Lower leg skin (tissue), 3 donors: ENCODE measurements at regions not wholly inside any gene's neighbourhood (a gene's known extent, or its start where the extent isn't known, plus 50 kb on each side); places are given as distances from the start of the nearest gene placed in this dataset.

Experiments used
- CTCF ChIP-seq, 3 donors: fragments of 450-650 bp; IDR thresholded peaks; one replicate each; pipeline ENCODE4 v1.5.1; 2016; ENCODE audit warnings: antibody characterized with exemption in 3 of 3, mild to moderate bottlenecking in 3 of 3, moderate library complexity in 2 of 3
- POLR2A ChIP-seq, 2 donors: fragments of 450-650 bp; IDR thresholded peaks; one replicate each; pipeline ENCODE4 v1.6.1; 2016 to 2017; ENCODE audit warnings: antibody characterized with exemption in 2 of 2, mild to moderate bottlenecking in 1 of 2, moderate library complexity in 1 of 2

GRCh38 chr5:130992095-130992494 is 173.0 kb downstream of the HINT1 start:
- TF ChIP-seq CTCF (IDR thresholded peaks at IDR 0.05) (no peak), POLR2A (IDR thresholded peaks at IDR 0.05) (no peak)
